ENCODE measurements at regions not wholly inside any gene's neighbourhood (a gene's known extent, or its start where the extent isn't known, plus 50 kb on each side); places are given as distances from the start of the nearest gene placed in this dataset.

DNA sequence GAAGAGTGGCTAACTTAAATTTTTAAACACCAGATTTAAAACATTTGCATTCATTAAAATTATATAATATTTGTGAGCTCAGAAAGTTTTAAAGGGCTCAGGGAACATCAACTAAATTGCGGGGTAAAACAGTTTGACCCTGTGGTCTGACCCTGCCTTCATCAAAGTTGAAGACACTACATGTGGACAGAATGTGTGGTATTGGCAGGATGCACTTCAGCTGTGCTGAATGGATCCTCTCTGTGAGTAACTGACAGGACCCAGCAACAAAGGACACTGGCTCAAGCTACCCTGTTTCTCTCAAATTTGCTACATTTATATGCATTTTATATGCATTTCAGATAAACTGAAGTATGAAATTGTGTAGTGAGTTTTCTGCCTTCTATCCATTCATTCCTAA lies 288.5 kb downstream of the ZNF608 start:
- TF ChIP-seq POLR2A (IDR thresholded peaks at IDR 0.05): no peak
- TF ChIP-seq, protein P1, sequence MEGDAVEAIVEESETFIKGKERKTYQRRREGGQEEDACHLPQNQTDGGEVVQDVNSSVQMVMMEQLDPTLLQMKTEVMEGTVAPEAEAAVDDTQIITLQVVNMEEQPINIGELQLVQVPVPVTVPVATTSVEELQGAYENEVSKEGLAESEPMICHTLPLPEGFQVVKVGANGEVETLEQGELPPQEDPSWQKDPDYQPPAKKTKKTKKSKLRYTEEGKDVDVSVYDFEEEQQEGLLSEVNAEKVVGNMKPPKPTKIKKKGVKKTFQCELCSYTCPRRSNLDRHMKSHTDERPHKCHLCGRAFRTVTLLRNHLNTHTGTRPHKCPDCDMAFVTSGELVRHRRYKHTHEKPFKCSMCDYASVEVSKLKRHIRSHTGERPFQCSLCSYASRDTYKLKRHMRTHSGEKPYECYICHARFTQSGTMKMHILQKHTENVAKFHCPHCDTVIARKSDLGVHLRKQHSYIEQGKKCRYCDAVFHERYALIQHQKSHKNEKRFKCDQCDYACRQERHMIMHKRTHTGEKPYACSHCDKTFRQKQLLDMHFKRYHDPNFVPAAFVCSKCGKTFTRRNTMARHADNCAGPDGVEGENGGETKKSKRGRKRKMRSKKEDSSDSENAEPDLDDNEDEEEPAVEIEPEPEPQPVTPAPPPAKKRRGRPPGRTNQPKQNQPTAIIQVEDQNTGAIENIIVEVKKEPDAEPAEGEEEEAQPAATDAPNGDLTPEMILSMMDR (IDR thresholded peaks at IDR 0.05 in 4 of 5, conservative IDR thresholded peaks at IDR 0.05 in 1 of 5): no peak

Measured in gastrocnemius medialis (tissue), 4 donors.